WTC11 (cell line): ENCODE measurements at regions not wholly inside any gene's neighbourhood (a gene's known extent, or its start where the extent isn't known, plus 50 kb on each side); places are given as distances from the start of the nearest gene placed in this dataset.
A peak's percentile ranks its signal among the peaks of the same experiment; 100 is the strongest.

Source experiments
- ATAC-seq: fragments of 200-7000 bp; cut with Tn5 transposase; 2 replicates; pipeline ENCODE4 v1.10.0; 2021; ENCODE audit warnings: mild to moderate bottlenecking, moderate library complexity
- CTCF ChIA-PET: fragments of 300-600 bp; sonication (Branson Sonifier 250); formaldehyde crosslinking; loops from one replicate; lab custom pipeline; 2021; ENCODE audit warnings: antibody characterized with exemption; lab: Charles Lee
- POLR2A ChIA-PET: fragments of 350-600 bp; sonication (Branson Sonifier 250); formaldehyde crosslinking; loops from one replicate; lab custom pipeline; 2021; ENCODE audit warnings: antibody characterized with exemption; lab: Charles Lee
- DNase-seq: peaks from one replicate; pipeline ENCODE4 v3.0.0; 2021; ENCODE audit warnings: low spot score
- H3K27ac Mint-ChIP-seq: 2 replicates; pipeline ENCODE4 v1.8.0; 2021; ENCODE audit warnings: mixed read lengths
- H3K27me3 Mint-ChIP-seq: 2 replicates; pipeline ENCODE4 v1.8.0; 2021; ENCODE audit warnings: low read depth, mild to moderate bottlenecking, moderate library complexity, mixed read lengths
- H3K36me3 Mint-ChIP-seq: 2 replicates; pipeline ENCODE4 v1.8.0; 2021; ENCODE audit warnings: mixed read lengths
- H3K4me1 Mint-ChIP-seq: 2 replicates; pipeline ENCODE4 v1.8.0; 2022; ENCODE audit warnings: mixed read lengths
- H3K4me3 Mint-ChIP-seq: 2 replicates; pipeline ENCODE4 v1.8.0; 2021; ENCODE audit warnings: mild to moderate bottlenecking, moderate library complexity, mixed read lengths
- H3K9me3 Mint-ChIP-seq: 2 replicates; pipeline ENCODE4 v1.8.0; 2021; ENCODE audit warnings: mixed read lengths
- ATF3 ChIP-seq: sonication (generic); formaldehyde crosslinking; conservative IDR thresholded peaks from 2 replicates; pipeline ENCODE4 v1.8.1; 2022; ENCODE audit warnings: mild to moderate bottlenecking, missing genetic modification reagents
- ATF6 ChIP-seq: sonication (generic); formaldehyde crosslinking; IDR thresholded peaks from 2 replicates; pipeline ENCODE4 v1.8.1; 2023; ENCODE audit warnings: mild to moderate bottlenecking, missing genetic modification reagents
- CTCF ChIP-seq: fragments of 200-600 bp; IDR thresholded peaks from 2 replicates; pipeline ENCODE4 v1.8.0; 2022; ENCODE audit warnings: antibody characterized with exemption
- ETV6 ChIP-seq: sonication (generic); formaldehyde crosslinking; IDR thresholded peaks from 2 replicates; pipeline ENCODE4 v1.8.1; 2022; ENCODE audit warnings: mild to moderate bottlenecking, missing genetic modification reagents
- FOXP4 ChIP-seq: sonication (generic); formaldehyde crosslinking; IDR thresholded peaks from 2 replicates; pipeline ENCODE4 v1.8.0; 2022; ENCODE audit warnings: mild to moderate bottlenecking, missing genetic modification reagents
- HMGA2 ChIP-seq: fragments of 250-450 bp; sonication (Bioruptor Pico); IDR thresholded peaks from 2 replicates; pipeline ENCODE4 v1.4.0; 2021; ENCODE audit warnings: mild to moderate bottlenecking, moderate library complexity
- IRF1 ChIP-seq: sonication (generic); formaldehyde crosslinking; IDR thresholded peaks from 2 replicates; pipeline ENCODE4 v1.8.0; 2023; ENCODE audit warnings: missing genetic modification reagents
- KAT7 ChIP-seq: sonication (generic); formaldehyde crosslinking; IDR thresholded peaks from 2 replicates; pipeline ENCODE4 v1.8.1; 2023; ENCODE audit warnings: missing genetic modification reagents, mild to moderate bottlenecking, borderline replicate concordance
- MAX ChIP-seq: sonication (generic); formaldehyde crosslinking; IDR thresholded peaks from 2 replicates; pipeline ENCODE4 v1.8.0; 2022; ENCODE audit warnings: mild to moderate bottlenecking, missing genetic modification reagents
- NR2C2 ChIP-seq: sonication (generic); formaldehyde crosslinking; IDR thresholded peaks from 2 replicates; pipeline ENCODE4 v1.8.0; 2022; ENCODE audit warnings: mild to moderate bottlenecking, missing genetic modification reagents
- OVOL2 ChIP-seq: fragments of 250-450 bp; sonication (Bioruptor Pico); IDR thresholded peaks from 2 replicates; pipeline ENCODE4 v1.9.0; 2021; ENCODE audit warnings: mild to moderate bottlenecking, borderline replicate concordance
- SMAD4 ChIP-seq: sonication (generic); formaldehyde crosslinking; IDR thresholded peaks from 2 replicates; pipeline ENCODE4 v1.8.0; 2022; ENCODE audit warnings: mild to moderate bottlenecking, missing genetic modification reagents
- TEAD1 ChIP-seq: sonication (generic); formaldehyde crosslinking; IDR thresholded peaks from 2 replicates; pipeline ENCODE4 v1.8.0; 2022; ENCODE audit warnings: mild to moderate bottlenecking, missing genetic modification reagents
- TEAD4 ChIP-seq: sonication (generic); formaldehyde crosslinking; IDR thresholded peaks from 2 replicates; pipeline ENCODE4 v1.8.0; 2022; ENCODE audit warnings: mild to moderate bottlenecking, missing genetic modification reagents
- ZNF232 ChIP-seq: sonication (generic); formaldehyde crosslinking; IDR thresholded peaks from 2 replicates; pipeline ENCODE4 v1.8.0; 2022; ENCODE audit warnings: mild to moderate bottlenecking, missing genetic modification reagents
- ZNF425 ChIP-seq: fragments of 250-450 bp; sonication (Bioruptor Pico); conservative IDR thresholded peaks from 2 replicates; pipeline ENCODE4 v1.9.0; 2021; ENCODE audit warnings: mild to moderate bottlenecking
- ZNF532 ChIP-seq: fragments of 250-450 bp; sonication (Bioruptor Pico); IDR thresholded peaks from 2 replicates; pipeline ENCODE4 v1.9.0; 2021; ENCODE audit warnings: mild to moderate bottlenecking, borderline replicate concordance

- H3K36me3 Mint-ChIP-seq: peaks cover 8% of the 10 kb centered on the region; the same call in 1 of the 2 replicates
- no peak overlapping the region for H3K4me3 Mint-ChIP-seq
- CTCF ChIA-PET: no interaction called here
- POLR2A ChIA-PET: no interaction called here
- ATAC-seq (peak; percentile 39; the same call in 1 of the 2 replicates), DNase-seq (no peak)
- TF ChIP-seq ETV6 (CRISPR knock-in tag) (no peak), ATF6 (CRISPR knock-in tag) (no peak), CTCF (no peak), OVOL2 (CRISPR knock-in tag) (no peak), ZNF532 (CRISPR knock-in tag) (no peak)
- TF ChIP-seq, all 79 proteins: peak for 0
- peaks cover 13% of the 10 kb centered on the region for H3K4me1 Mint-ChIP-seq
- no peaks in the 10 kb centered on the region for H3K27me3 Mint-ChIP-seq
- H3K27ac Mint-ChIP-seq: no peak overlapping the region
- peaks cover 24% of the 10 kb centered on the region for H3K9me3 Mint-ChIP-seq
These were observed 631.5 kb upstream of the ST8SIA4 start for GRCh38 chr5:101534491-101535110.

- DNase-seq (no peak), ATAC-seq (no peak)
- no peaks in the 10 kb centered on the region for H3K27me3 Mint-ChIP-seq
- peaks cover 35% of the 10 kb centered on the region for H3K9me3 Mint-ChIP-seq
- POLR2A ChIA-PET: no interaction called here
- H3K4me1 Mint-ChIP-seq: peaks cover 11% of the 10 kb centered on the region
- H3K4me3 Mint-ChIP-seq: no peak overlapping the region
- CTCF ChIA-PET: no interaction called here
- H3K36me3 Mint-ChIP-seq: peaks cover 26% of the 10 kb centered on the region
- H3K27ac Mint-ChIP-seq: no peak overlapping the region
- TF ChIP-seq KAT7 (CRISPR knock-in tag): no peak
- TF ChIP-seq FOXP4: no peak
- no peak for TF ChIP-seq TEAD4 (CRISPR knock-in tag)
- TF ChIP-seq ATF6 (CRISPR knock-in tag): no peak
- TF ChIP-seq ETV6 (CRISPR knock-in tag): no peak
- no peak for TF ChIP-seq ZNF425 (CRISPR knock-in tag)
- TF ChIP-seq MAX (CRISPR knock-in tag): no peak
- no peak for TF ChIP-seq ATF3
- TF ChIP-seq ZNF232 (CRISPR knock-in tag): no peak
- no peak for TF ChIP-seq SMAD4
- no peak for TF ChIP-seq HMGA2
- TF ChIP-seq TEAD1 (CRISPR knock-in tag): no peak
- TF ChIP-seq IRF1 (CRISPR knock-in tag): no peak
- no peak for TF ChIP-seq NR2C2 (CRISPR knock-in tag)
These were observed 629.3 kb upstream of the ST8SIA4 start for GRCh38 chr5:101532430-101532829.
